Kidney (tissue), 13 donors: ENCODE measurements at regions not wholly inside any gene's neighbourhood (a gene's known extent, or its start where the extent isn't known, plus 50 kb on each side); places are given as distances from the start of the nearest gene placed in this dataset.

Experiments used
- DNase-seq, 5 donors: peaks; one replicate each; pipeline ENCODE4 v3.0.0-alpha.2; 2013 to 2020
- FAIRE-seq: peaks from 2 replicates; lab custom pipeline; 2012; peaks lifted over from hg19 to GRCh38; lab: Jason Lieb, UNC
- H3K27ac ChIP-seq, 2 donors: one replicate each; pipeline ENCODE4 v1.7.0; 2013; ENCODE audit warnings: low read depth in 2 of 2, low read length in 2 of 2, inconsistent platforms in 1 of 2
- H3K27me3 ChIP-seq: one replicate; pipeline ENCODE4 v1.7.1; 2013; ENCODE audit warnings: low read length, inconsistent platforms; ENCODE audit not compliant: control insufficient read depth, insufficient read depth
- H3K36me3 ChIP-seq, 3 donors: one replicate each; pipeline versions ENCODE4 v1.7.0 to v1.7.1; 2013; ENCODE audit warnings: low read length in 3 of 3, control low read depth in 1 of 3, inconsistent platforms in 1 of 3; ENCODE audit not compliant: insufficient read depth in 3 of 3, control insufficient read depth in 2 of 3
- H3K4me1 ChIP-seq, 3 donors: one replicate each; pipeline versions ENCODE4 v1.7.0 to v1.7.1; 2013; ENCODE audit warnings: low read length in 3 of 3, inconsistent platforms in 1 of 3, low read depth in 1 of 3; ENCODE audit not compliant: control insufficient read depth in 2 of 3, insufficient read depth in 2 of 3
- H3K4me3 ChIP-seq, 3 donors: one replicate each; pipeline versions ENCODE4 v1.7.0 to v1.8.1; 2013; ENCODE audit warnings: low read length in 3 of 3, control low read depth in 1 of 3, inconsistent platforms in 1 of 3
- H3K9ac ChIP-seq, 3 donors: one replicate each; pipeline versions ENCODE4 v1.7.0 to v1.7.1; 2013; ENCODE audit warnings: low read length in 3 of 3, control low read depth in 1 of 3, inconsistent platforms in 1 of 3
- H3K9me3 ChIP-seq, 3 donors: one replicate each; pipeline versions ENCODE4 v1.7.0 to v1.7.1; 2013; ENCODE audit warnings: low read length in 3 of 3, control low read depth in 1 of 3, inconsistent platforms in 1 of 3; ENCODE audit not compliant: control insufficient read depth in 2 of 3, insufficient read depth in 1 of 3
- intact Hi-C: fragments of 100-400 bp; cut with DNase I; formaldehyde crosslinking; loops from one replicate; pipeline ENCODE4 v1.11.1; 2022
- TF ChIP-seq, protein P1 (sequence below): IDR thresholded peaks from 3 replicates; pipeline ENCODE4 v1.5.1; 2012; ENCODE audit warnings: mild to moderate bottlenecking, moderate library complexity, borderline replicate concordance; ENCODE audit not compliant: insufficient read depth; ENCODE audit errors: extremely low read depth
- donor health status: control.
- donor health status: control.
- donor health status: control.
- donor health status: control.
- donor health status: control.
- donor health status: DM: yes; HTN: yes; CAD: no.
- donor health status: Normal renal cell carcinoma (clear cell type).

DNA sequence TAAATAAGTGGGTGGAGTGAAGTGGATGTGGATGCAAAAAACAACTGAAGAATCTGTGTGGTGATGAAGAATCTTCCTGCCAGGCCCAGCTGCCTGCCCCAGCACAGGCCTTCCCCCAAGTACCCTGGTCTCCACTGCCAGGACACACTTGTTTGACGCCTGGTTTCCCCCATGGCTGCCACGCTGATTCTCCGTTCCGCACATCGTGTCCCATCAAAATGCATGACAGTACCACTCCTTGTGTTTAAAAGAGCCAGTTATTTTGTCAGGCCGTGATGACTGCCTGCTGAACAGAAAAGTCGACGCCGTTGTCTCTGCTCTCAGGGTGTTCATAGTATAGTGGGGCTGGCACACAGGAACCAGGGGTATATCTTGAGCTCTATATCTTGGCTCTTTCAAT lies 50.3 kb upstream of the KYNU start:
- FAIRE-seq = no peak
- no peaks in the 10 kb centered on the region for H3K27me3 ChIP-seq
- no peaks in the 10 kb centered on the region for H3K9me3 ChIP-seq
- H3K27ac ChIP-seq = no peak overlapping the region
- no peak overlapping the region for H3K4me3 ChIP-seq
- H3K36me3 ChIP-seq = no peaks in the 10 kb centered on the region
- intact Hi-C loops = no loop called here
- no peaks in the 10 kb centered on the region for H3K4me1 ChIP-seq
- no peak overlapping the region for H3K9ac ChIP-seq
- peak in 1 of 5 donors; percentile 30 for DNase-seq
- TF ChIP-seq, protein P1, sequence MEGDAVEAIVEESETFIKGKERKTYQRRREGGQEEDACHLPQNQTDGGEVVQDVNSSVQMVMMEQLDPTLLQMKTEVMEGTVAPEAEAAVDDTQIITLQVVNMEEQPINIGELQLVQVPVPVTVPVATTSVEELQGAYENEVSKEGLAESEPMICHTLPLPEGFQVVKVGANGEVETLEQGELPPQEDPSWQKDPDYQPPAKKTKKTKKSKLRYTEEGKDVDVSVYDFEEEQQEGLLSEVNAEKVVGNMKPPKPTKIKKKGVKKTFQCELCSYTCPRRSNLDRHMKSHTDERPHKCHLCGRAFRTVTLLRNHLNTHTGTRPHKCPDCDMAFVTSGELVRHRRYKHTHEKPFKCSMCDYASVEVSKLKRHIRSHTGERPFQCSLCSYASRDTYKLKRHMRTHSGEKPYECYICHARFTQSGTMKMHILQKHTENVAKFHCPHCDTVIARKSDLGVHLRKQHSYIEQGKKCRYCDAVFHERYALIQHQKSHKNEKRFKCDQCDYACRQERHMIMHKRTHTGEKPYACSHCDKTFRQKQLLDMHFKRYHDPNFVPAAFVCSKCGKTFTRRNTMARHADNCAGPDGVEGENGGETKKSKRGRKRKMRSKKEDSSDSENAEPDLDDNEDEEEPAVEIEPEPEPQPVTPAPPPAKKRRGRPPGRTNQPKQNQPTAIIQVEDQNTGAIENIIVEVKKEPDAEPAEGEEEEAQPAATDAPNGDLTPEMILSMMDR = no peak

DNA sequence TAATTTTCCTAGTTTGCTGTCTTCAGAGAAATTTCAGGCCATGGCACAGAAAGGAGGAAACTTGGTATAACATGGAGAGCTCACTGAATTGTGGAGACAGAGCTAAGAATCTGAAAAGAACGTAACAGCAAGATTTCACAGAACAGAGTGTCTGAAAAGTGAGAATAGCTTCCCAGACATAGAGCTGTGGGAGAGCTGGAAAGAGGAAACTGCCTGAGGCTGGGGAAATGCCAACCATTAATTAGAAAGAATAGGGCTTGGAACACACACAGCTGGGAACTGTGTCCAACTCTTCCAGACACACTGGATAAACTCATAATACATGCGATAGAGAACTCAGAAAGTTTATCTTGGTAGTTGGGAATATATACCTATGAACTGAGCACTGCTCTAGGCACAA lies 51.6 kb upstream of the KYNU start:
- no peaks in the 10 kb centered on the region for H3K36me3 ChIP-seq
- TF ChIP-seq, protein P1 = no peak
- intact Hi-C loops = no loop called here
- H3K27me3 ChIP-seq = no peaks in the 10 kb centered on the region
- H3K4me3 ChIP-seq = no peak overlapping the region
- no peak for FAIRE-seq
- no peaks in the 10 kb centered on the region for H3K9me3 ChIP-seq
- H3K27ac ChIP-seq = no peak overlapping the region
- no peaks in the 10 kb centered on the region for H3K4me1 ChIP-seq
- DNase-seq = no peak
- no peak overlapping the region for H3K9ac ChIP-seq

DNA sequence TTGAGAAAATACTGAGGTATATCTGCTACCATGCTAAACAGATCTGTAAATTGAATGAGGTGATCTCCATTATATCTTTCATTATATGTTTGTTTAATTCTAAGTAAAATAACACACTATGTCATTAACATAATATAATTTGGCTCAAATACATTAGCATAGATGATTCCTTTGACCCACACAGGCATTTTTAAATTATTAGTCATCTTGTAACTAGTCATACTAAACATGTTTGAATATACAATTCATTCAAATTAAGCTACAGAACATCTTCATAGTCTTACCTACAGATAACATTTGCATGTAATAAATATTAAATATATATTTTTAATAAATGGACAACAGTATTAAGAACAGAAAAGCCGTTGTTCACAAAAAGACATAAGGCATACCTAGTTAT lies 52.7 kb upstream of the KYNU start:
- TF ChIP-seq, protein P1 = no peak
- Histone ChIP-seq H3K4me3 (no peak overlapping the region), H3K27ac (no peak overlapping the region), H3K36me3 (no peaks in the 10 kb centered on the region), H3K9ac (no peak overlapping the region), H3K27me3 (no peaks in the 10 kb centered on the region), H3K9me3 (no peaks in the 10 kb centered on the region), H3K4me1 (no peaks in the 10 kb centered on the region)
- DNase-seq (no peak), FAIRE-seq (no peak)
- intact Hi-C loops = no loop called here

DNA sequence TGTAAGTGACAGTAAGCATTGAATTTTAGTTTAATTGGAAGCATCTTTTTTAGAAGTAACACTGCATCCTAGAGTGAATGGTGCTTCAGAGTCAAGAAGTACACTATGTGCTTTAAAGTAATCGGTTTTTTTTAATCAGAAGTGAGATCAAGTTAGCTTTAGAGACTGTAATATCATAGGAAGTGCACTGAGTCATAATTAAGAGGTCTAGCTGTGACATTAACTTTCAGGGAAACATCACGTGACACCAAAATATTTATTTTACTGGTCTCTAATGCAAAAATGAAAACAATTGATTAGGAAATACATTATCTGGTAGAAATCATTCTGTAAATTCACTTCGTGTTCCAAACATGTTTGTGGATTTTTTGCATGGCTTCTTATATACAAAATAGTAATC lies 55.3 kb upstream of the KYNU start:
- no peak overlapping the region for H3K27ac ChIP-seq
- TF ChIP-seq, protein P1 = no peak
- H3K36me3 ChIP-seq = no peaks in the 10 kb centered on the region
- DNase-seq = no peak
- H3K27me3 ChIP-seq = no peaks in the 10 kb centered on the region
- no peak overlapping the region for H3K4me3 ChIP-seq
- H3K9ac ChIP-seq = no peak overlapping the region
- no peak for FAIRE-seq
- H3K4me1 ChIP-seq = no peaks in the 10 kb centered on the region
- no peaks in the 10 kb centered on the region for H3K9me3 ChIP-seq
- intact Hi-C loops = no loop called here
